Occipital lobe (tissue), 1 donor: ENCODE measurements at regions not wholly inside any gene's neighbourhood (a gene's known extent, or its start where the extent isn't known, plus 50 kb on each side); places are given as distances from the start of the nearest gene placed in this dataset.

Experiments
- DNase-seq: peaks from one replicate; lab custom pipeline; 2025; lab: John Stamatoyannopoulos, UW

DNA sequence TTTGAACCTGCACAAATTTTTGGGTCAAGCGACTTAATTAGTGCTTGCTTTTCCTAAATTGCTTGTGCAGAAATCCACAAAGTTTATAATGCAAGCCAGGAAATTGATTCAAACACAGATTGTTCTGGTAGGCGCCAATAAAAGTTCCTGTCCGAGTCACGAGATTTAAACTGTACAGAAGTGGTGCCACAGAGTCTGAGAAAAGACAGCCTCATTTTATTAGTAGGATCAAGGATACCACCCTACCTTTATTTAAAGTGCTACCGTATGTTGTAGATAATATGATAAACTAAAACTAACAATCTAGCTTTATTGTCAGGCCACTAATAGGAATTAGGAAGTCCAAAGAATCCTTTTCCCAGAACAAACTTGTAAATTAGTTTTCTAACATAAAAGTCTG, 696.7 kb downstream of the TNS3 start:
- DNase-seq, result no peak

DNA sequence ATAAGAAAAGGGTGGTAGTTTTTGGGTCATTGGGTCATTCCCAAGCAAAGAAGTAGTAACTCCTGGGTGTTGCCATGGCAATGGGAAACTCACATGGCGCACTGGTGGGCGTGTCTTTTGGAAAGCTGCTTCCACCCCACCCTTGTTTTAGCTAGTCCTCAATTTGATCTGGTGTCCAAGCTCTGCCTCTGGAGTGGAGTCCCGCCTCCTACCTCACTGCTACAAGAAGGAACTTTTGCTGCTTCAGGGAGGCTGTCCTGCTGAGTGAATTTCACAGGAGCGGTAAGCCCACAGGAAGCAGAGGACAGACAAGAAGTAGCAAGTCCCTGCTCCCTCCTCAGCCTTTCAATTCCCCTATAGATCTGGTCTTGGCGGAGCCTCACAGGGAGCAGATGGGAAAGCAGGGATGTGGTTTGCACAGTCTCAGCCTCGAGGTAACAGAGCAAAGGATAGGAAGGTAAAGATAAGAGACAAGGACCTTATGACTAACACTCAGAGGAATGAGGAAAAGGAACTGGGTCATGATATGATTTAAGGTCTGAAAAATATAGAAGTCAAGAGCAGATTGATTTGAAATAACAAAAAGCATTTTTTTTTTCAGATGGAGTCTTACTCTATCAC, 700.3 kb downstream of the TNS3 start:
- no peak for DNase-seq

DNA sequence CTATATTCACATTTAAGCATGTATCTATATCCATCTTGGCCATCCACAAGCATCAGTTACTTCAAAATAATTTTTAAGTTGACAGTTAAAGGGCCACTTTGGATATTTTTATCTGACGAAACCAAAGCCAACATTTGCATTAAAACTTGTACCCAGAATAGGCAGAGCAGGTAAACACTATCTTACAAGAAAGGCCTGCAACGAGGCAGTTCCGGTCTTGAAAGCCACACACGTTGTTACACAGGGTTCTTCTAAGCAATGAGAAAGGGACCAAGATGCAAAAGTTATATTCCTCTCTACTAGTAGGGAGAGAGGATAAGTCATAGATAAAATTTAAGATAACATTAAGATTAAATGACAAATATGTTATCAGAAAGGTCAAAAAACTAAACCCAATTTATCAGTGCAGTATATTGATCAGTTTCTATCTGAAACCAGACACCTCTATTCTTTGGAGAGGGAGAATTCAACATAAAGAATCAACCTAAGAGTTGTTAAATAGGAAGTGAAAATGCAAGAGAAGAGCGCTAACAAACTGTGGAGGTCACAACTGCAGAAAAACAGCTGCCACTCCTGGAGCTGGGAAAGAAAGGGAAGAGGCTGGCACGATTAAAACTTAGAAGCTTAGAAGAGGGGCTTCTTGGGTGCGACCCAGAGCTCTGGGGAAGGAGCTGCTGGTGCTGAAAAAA, 701.3 kb downstream of the TNS3 start:
- DNase-seq, result no peak

DNA sequence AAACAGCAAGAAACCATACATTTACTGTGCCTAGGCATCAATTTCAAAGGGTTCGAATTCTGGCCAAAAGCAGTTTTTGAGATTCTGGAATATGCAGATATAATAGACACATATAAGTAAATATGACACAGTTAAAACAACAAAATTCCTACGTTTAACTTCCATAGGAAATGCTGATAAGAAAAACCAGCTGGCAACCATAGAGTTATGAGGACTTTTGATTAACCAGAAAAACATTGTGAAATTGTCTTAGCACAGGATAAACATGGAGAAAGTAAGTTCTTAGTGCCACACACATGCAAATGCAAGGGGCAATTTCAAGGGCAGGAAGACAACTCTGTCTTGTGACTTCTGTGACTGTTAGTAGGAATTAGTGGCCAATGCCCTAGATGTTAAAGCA, 702.1 kb downstream of the TNS3 start:
- no peak for DNase-seq

DNA sequence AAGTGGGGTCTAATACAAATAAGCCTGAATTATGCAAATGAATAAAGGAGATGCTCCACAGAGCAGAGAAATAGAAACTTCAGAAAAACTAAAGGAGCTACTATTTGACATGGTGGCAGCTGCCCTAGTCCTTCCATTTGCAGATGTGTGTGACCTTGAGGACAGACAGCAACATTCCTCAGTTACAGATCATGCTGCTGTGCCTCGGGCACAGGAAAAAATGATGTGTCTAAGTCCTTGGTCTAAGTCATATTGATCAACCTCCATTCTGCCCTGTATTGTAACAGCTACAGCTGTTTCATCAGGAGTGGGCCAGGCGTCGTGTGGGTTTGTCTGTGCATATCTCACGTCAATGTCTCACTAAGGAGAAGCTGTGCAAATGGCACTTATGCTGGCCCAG, 710.4 kb downstream of the TNS3 start:
- DNase-seq, result no peak

DNA sequence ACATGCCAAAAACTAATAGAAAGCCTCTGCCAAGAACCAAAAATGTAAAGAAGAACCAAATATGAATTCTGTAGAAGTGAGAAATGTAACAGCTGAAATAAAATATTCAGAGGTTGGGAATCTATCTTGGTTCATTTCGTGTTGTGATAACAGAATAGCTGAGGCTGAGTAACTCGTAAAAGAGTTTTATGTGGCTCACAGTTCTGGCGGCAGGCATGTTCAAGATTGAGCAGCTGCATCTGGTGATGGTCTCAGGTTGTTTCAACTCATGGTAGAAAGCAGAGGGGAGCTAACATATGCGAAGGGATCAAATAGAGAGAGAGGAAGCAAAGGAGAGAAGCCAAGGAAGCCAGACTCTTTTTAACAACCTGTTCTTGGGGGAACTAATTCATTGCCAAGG, 717.2 kb downstream of the TNS3 start:
- DNase-seq, result no peak

DNA sequence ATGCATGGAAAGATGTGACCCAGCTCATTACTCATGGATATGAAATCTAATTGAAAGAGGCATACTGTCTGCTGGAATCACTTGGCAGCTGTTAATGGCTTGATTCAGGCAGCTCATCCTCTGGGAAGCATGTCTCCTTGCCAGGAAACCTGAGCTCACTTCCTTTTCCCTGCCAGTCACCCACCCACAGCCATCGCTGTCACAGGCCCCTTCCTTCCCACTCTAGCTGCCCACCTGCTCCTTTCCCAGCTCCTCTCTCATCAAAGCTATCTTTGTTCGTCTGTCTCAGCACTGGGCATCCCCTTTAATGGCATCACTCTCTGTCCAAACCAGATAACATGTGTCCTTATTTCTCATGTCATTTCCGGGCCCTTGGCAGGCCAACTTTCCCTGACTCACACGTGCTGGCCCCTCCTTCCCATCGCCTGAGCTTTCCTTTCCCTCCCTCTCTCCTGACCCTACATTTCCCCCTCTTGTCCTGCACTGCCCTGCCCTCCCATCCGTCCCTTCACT, 721.9 kb downstream of the TNS3 start:
- DNase-seq, result peak; percentile 26

DNA sequence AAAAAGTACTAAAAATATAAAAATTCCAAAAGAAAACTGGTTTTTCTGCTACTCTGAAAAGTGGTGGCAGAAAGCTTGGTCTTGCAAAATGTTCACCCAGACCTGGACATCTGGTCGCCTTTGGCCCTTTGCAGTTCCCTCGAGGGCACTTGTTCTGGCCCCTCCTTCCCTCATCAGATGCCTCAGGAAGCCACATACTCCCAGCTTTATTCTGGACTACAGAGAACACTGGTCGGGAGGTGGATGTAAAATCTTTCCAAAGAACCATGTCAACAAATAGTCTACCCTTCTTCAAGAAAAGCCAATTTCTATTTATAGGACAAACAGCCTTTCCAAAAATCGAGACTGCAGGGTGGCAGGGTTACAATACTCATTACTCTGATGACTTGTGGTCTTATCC, 726.1 kb downstream of the TNS3 start:
- DNase-seq, result no peak

DNA sequence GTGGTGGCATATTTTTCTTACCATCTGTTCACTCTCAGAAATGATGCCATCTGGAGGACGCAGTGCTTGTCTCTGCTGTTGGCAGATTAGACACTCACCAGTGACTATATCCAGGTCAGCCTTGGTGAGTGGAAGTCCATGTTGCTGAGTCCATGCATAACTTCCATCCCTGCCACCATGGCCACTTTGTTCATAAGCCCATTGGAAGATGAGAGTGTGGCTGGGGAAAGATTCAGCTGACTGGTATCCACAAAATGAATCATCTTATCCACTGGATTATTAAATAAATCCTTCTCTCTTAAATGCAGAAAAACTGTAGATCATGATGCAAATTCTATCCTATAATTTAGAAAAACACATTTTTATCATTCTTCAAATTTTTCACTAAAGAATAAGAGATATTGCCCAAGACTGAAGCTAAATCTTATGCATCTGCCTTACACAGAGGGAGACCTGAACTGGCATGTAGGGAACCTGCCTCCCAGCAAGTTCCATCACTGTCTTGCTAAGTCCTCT, 726.9 kb downstream of the TNS3 start:
- no peak for DNase-seq

DNA sequence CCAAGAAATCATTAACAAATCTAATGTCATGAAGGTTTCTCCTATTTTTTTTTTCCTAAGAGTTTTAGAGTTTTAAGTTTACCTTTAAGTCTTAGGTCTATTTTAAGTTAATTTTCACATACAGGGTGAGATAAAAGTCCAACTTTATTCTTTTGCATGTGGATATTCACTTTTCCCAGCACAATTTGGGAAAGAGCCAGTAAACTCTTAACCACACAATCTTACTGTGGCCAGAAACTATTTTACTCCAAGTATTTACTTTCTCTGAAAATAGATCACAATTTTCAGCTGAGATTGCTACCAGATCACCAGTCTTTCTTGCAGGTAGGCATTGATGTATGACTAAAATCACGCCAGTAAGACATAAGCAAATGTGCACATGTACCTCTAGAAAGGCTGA, 728.5 kb downstream of the TNS3 start:
- DNase-seq, result no peak

DNA sequence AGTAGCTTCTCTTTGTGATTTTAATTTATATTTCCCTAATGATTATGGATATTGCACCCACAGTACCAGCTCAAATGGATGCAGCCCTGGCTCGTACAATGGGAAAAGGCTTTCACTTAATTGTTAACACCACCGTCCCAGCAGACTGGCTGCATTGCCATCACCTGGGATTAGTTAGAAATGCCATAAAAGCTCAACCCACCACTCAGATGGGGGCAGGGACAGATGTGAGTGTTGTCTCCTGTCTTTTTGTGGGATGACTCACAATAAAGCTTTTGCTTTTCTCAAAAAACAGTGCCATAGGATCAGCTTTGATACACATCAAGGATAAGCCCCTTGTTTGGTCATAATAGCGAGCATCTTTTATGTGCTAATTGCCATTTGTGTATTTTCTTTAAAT, 729.1 kb downstream of the TNS3 start:
- no peak for DNase-seq

DNA sequence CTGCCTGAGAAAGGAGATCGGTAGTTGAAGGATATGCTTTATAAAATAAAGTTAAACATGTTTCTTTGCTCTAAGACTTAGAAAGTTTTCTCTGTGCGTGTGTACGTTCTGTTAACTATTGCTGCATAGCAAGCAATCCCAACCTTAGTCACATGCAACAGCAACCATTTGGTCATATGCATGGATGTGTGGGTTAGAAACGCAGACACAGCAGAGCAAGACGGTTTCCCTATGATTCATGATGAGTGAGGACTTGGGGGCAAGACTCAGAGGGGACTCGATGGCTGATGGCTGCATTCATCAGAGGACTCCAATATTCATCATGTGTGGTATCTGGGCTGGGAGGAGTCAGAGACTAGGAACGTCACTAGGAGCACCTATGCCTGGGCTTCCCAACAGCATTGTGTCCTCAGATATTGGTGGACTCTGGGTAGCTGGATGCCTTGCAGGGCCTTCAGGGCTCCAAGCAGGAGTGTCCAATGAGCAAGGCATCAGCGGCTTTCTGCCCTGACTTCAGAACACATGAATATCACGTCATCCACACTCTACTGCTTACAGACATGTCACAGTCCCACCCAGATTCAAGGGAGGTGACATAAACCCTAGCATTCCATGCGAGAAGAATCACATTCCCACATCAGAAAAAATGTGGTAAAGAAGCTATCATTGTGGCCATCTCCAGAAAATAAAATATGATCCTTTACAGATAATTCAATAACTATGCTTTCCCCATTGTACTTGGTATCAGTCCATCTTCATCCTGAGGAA, 731.2 kb downstream of the TNS3 start:
- DNase-seq, result no peak

DNA sequence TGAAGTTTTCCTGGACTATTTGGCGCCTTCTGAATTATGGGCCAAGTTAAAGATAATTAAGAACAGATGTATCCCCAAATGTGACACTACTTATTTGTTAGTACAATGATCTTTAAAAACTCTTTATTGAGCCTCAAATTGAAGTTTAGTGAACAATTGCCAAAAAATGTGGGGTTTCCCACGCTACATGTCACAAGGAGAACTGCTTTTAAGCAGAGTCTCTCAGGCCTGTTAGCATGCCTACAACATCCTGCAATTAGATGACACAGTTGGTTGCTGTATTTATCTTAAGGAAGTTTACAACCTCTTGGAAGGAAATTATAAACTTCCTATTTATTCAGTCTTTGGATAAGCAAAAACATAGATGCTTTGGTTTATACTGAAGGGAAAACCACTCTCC, 733.0 kb downstream of the TNS3 start:
- DNase-seq, result no peak

DNA sequence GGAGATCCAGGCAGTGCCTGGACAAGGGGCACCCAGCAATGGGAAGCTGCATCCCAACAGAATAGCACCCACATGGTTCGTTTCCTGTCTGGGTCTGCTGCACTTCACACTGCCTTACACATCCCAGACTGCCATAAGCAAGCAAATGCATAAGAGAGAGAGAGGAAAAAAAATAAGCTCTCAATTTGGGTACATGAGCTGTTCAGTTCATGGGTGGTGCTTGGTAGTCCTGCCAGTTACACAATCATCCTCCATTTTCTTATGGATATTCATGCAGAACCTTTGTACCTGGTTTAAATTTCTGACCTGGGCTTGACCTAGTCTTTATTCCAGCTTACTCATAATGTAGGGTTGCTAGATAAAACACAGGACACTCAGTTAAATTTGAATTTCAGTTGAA, 733.6 kb downstream of the TNS3 start:
- no peak for DNase-seq

DNA sequence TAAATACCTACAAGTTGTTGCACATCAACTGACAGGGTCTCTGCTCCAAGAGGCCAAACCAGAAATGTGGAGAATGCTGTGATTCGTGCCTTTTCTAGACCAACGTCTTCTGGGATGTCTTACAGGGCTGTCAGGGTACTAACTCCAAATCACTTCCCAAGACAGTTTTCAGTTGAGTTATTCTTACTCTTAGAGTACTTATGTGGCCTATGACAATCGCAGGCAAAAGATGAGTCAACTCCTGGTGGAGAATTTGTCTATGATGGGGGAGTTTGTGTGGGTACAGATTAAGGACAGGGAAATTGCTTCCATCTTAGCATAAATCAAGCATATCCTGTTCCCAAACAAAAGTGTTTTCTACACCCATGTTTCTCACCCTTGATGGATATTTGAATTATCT, 734.8 kb downstream of the TNS3 start:
- no peak for DNase-seq

DNA sequence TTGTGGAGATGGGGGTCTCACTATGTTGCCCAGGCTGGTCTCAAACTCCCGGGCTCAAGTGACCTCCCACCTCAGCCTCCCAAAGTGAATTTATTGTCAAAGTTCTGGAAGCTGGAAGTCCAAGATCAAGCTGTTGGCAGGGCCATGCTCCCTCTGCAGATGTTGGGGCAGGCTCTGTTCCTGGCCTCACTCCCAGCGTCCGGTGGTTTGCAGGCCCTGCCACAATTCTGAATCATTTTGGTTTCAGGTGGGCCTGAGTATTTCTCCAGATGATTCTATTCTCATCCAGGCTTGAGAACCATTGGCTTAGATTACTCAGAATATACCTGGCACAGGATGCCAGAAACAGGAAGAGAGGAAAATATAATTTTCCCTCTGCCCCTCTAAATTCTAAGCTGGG, 737.4 kb downstream of the TNS3 start:
- DNase-seq, result no peak

DNA sequence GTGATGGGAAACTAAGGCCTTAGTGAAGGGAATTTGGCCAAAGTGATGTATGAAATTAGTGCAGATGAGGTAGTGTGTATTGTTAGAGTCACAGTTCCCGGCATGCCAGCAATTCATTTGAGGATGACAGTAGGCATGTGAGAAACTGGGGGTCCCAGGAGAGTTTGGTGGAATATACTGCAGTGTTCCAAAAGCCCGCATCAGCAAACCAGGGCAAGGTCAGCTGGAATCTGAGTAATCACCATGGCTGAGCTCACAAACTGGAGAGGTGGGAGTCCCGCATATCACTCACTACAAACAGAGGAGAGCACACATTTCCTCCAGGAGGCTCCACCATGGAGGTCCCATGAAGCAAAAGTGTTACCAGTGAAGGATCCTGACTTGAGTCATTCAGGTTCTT, 740.7 kb downstream of the TNS3 start:
- DNase-seq, result no peak

DNA sequence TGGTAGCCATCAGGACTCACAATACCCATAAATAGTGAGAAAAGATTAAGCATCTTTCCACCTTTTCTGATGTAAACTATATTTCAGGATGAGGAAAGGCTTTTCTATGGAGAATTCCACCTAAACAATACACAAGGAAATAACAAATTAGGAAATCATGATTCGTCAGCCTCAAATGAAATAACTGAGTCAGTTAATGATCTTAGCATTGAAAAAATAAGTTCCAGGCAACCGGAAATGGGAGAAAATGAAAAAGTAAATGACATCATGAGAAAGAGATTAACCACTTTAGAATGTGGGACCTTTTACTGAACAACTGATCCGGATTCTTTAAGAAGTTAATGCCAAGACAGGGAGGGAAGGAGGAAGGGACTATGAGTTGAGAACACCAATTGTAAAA, 742.3 kb downstream of the TNS3 start:
- no peak for DNase-seq

DNA sequence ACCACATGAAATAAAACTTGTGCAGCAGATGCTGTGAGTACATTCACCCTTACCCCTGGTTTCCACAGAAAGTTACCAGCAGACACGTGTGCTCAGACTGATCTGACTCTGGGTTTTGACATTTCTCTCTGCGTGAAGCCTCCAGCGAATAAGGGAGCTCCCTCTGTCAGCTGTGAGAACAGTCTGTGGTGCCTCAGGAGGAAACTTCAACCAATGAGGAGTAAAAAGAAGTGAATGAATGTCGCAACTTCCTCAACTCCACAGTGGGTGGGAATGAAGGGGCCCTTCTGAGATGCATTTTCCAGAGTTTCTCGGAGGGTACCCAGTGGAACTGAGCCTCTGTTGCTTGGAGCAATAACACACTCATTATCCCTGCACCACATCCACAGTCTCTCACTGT, 743.4 kb downstream of the TNS3 start:
- no peak for DNase-seq

DNA sequence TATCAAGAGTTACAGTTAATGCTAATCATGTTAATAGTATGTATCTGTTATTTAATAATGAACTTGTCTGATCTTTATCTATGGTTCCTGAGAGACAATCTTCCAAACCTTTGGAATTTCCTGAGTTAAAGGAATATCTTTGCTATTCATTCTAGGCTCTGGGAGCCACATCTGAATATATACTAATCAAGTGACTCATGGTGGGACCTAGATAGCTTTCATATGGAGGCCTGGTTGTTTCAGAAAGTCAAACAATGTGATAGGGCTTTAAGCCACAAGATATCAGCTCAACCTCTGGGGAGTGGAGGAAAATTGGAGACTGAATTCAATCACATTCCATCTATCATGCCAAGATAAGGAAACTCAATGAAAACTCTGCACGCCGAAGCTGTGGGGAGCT, 746.4 kb downstream of the TNS3 start:
- DNase-seq, result no peak

DNA sequence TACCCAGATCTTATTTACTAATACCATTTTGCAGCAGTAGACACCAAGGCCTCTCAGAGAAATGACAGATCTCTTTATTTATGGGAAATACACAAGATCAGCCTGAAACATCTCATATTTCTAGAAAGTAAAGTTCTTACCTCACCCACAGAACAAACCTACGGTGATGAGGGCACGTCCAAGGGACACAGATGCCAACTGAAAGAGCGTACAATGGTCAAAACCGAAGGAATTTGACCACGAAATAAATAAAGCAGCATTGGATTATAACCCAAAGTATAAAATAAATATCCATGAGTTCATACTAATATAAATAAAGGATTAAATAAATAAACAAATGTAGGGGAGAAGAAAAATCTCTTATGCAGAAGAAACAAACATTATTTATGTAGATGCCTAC, 747.0 kb downstream of the TNS3 start:
- DNase-seq, result no peak

DNA sequence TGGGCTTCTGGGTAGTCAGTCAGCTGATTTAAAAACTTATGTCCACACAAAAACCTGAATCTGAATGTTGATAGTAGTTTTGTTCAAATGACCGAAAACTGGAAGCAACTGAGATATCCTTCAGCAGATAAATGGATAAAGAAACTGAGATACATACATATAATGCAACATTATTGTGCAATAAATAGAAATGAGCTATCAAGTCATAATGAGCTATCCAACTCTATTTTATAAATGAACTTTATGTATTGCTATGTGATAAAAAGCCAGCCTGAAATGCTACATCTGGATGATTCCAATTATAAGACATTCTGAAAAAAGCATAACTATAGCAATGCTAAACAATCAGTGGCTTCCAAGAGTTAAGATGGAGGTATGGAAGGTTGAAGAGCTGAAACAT, 748.7 kb downstream of the TNS3 start:
- no peak for DNase-seq

DNA sequence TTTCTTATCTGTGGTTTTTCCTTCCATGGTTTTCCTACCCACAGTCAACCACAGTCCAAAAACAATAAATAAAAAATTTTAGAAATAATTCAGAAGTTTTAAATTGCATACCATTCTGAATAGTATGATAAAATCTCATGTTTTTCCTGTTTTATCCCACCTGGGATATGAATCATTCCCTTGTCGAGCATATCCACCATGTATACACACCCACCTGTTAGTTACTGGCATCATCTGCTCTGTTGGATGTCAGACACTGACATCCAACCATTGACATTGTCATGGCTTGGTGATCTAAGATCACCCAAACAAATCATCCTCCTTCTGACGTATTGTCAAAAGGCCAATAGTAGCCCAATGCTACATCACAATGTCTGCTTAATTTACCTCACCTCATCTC, 749.8 kb downstream of the TNS3 start:
- DNase-seq, result no peak
